Mammary epithelial cell (primary cell): ENCODE measurements at regions not wholly inside any gene's neighbourhood (a gene's known extent, or its start where the extent isn't known, plus 50 kb on each side); places are given as distances from the start of the nearest gene placed in this dataset.

Experiments used
- CTCF ChIP-seq, 2 donors: IDR thresholded peaks in 1 of 2; conservative IDR thresholded peaks in 1 of 2; 2 replicates each; pipeline ENCODE4 v1.5.1; 2011 to 2012; ENCODE audit warnings: inconsistent platforms in 2 of 2, low read length in 2 of 2, mild to moderate bottlenecking in 2 of 2, control low read depth in 1 of 2, low read depth in 1 of 2; ENCODE audit not compliant: insufficient read depth in 1 of 2; ENCODE audit errors: extremely low read depth in 1 of 2
- EZH2 ChIP-seq: IDR thresholded peaks from 2 replicates; pipeline ENCODE4 v1.6.1; 2012; ENCODE audit warnings: low read length, inconsistent platforms, borderline replicate concordance

- TF ChIP-seq CTCF (conservative IDR thresholded peaks at IDR 0.05 in 1 of 2, IDR thresholded peaks at IDR 0.05 in 1 of 2; ENCODE audit: extremely low read depth in 1 of 2, insufficient read depth in 1 of 2, low read depth in 1 of 2, low read length in 2 of 2) (no peak), EZH2 (no peak)
Observed at GRCh38 chr21:17195976-17196375, 316.9 kb upstream of the CXADR start.
